HG02642 (cell line): ENCODE measurements at regions not wholly inside any gene's neighbourhood (a gene's known extent, or its start where the extent isn't known, plus 50 kb on each side); places are given as distances from the start of the nearest gene placed in this dataset.
"Not testable (repeated sequence)": the region's sequence is repeated elsewhere in the genome, so short reads cannot be mapped to it uniquely, and the experiment has no call there.

Source experiments
- ATAC-seq: cut with Tn5 transposase; IDR thresholded peaks from one replicate; pipeline ENCODE4 v1.9.1; 2021; ENCODE audit warnings: mild to moderate bottlenecking; ENCODE audit not compliant: unreplicated experiment, poor library complexity

DNA sequence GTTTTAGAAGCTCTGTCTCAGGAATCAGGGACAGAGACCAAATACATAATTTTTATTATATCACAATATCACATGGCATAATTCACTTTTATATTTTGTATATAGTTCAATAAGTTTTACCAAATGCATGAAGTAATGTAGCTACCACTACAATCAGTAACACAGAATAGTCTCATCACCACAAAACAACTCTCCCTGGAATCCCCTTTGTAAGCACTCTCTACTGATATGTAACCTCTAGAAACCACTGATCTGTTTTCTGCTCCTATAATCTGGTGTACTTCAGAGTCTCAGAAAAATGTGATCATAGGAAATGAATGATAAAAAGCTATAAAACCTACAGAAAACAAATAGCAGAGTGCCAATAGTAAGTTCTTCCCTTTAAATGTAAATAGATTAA is 1465.9 kb downstream of the SPATA31A7 start:
- not testable (repeated sequence) for ATAC-seq

DNA sequence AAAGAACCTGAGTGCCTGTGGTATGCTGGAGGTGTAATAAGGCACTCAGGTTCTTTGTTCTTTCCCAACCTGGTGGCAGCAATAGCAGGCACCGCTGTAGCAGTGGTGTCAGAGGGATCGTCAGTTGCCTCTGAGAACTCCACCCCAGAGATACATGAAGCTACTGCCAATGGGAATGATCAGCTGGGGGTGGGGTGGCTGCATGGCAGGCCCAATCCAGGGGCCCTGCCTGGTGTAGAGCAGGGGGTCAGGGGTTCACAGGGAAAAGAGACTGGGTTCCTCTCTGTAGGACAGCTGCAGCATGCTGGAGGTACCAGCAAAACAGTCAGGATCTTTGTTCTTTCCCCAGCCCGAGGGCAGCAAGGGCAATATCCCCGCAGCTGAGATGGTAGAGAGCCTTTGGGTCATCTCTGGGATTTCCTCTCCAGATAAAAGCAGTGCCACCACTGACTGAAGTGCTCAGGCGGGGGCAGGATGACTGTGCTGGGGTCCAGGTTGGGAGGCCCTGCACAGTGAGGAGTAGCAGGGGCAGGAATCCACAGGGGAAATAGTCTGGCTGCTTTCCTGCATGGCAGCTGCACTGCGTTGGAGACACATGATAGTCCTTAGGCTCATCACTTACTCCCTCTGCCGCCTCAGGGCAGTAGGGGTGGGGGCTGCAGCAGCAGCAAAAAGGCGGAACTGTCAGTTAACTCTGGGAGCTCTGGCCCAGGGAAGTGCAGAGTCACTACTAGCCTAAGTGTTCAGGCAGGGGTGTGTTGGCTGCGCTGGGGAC is 1473.1 kb downstream of the SPATA31A7 start:
- ATAC-seq: not testable (repeated sequence)

DNA sequence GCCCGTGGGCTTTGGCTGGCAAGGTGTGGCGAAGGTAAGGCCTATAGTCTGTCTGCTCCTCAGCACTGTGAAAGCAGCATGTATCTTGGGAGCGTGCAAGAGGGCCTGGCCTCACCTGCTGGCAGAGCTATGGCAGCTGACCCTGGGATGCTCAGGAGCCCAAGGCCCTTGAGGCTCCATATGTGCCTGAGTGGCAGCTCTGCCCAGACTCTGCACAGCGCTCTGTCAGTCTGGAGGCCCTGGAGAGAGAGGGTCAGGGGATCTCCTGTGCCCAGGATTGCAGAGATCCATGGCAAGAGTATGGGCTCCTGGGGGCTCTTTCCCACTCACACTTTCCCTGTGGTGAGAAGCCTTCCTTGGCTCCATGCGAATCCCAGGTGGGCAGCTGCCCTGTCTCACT is 1473.7 kb downstream of the SPATA31A7 start:
- not testable (repeated sequence) for ATAC-seq

DNA sequence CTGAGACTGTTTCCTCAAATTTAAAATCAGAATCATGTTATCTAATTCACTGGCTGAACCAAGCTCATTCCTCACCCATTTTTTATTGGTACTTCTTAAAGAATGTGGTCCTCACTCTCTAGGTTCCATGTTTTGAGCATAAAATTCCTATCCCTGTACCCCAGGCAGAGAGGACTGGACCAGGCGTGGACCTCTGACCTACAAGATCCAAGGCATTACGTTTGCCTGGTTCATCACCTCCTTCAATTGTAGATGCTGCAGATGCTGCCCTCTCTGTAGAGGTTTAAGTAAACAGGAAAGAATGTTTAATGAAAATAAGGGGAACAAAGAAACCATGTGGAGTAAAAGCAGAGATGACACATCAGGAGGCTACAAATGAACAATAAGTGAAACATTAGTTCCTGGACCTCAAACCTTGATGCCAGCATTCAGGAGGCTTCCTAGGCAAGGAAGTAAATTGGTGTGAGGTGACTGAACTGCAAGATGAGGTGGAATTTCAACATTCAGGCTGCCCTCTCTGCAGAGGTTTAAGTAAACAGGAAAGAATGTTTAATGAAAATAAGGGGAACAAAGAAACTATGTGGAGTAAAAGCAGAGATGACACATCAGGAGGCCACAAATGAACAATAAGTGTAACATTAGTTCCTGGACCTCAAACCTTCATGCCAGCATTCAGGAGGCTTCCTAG is 1477.4 kb downstream of the SPATA31A7 start:
- peak; percentile 41 for ATAC-seq

DNA sequence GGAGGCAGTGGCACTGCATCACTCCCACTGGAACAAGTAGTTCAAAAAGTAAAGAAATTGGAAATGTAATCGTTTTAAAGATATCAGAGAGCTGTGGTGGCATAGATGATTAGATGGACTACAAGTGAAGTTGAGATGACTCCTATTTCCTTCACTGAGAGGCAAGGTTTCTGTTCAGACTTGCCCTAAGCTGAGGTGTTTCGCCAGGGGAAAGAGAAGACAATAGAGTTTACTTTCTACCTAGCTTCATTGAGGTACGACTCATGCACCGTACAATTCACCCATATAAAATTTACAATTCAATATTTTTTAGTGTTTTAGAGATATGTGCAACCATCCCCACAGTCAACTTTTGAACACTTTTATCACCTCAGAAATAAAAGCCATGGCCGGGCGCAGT is 1487.2 kb downstream of the SPATA31A7 start:
- ATAC-seq: not testable (repeated sequence)

DNA sequence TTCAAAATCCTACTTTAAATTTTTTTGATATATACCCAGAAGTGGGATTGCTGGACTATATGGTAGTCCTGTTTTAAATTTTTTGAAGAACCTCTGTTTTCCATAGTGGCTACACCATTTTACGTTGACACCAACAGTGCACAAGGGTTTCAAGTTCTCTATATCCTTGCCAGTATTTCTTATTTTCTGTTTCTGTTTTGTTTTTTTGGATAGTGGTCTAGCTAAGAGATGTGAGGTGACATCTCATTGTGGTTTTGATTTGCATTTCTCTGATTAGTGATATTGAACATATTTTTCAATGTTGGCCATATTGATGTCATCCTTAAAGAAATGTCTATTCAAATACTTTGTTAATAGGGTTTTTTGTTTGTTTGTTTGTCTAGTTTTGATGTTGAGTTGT is 1488.5 kb downstream of the SPATA31A7 start:
- peak; percentile 62 for ATAC-seq

DNA sequence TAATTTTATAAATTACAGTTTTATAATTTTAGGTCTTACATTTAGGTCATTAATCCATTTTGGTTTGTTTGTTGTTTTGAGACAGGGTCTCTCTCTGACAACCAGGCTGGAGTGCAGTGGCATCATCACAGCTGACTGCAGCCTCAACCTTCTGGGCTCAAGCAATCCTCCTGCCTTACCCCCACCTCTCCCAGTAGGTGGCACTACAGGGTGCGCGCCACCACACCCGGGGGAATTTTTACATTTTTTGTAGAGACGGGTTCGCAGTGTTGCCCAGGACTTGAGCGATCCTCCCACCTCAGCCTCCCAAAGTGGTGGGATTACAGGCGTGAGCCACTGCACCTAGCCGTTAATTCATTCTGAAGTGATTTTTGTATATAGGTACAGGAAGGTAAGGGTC is 1489.2 kb downstream of the SPATA31A7 start:
- peak; percentile 45 for ATAC-seq

DNA sequence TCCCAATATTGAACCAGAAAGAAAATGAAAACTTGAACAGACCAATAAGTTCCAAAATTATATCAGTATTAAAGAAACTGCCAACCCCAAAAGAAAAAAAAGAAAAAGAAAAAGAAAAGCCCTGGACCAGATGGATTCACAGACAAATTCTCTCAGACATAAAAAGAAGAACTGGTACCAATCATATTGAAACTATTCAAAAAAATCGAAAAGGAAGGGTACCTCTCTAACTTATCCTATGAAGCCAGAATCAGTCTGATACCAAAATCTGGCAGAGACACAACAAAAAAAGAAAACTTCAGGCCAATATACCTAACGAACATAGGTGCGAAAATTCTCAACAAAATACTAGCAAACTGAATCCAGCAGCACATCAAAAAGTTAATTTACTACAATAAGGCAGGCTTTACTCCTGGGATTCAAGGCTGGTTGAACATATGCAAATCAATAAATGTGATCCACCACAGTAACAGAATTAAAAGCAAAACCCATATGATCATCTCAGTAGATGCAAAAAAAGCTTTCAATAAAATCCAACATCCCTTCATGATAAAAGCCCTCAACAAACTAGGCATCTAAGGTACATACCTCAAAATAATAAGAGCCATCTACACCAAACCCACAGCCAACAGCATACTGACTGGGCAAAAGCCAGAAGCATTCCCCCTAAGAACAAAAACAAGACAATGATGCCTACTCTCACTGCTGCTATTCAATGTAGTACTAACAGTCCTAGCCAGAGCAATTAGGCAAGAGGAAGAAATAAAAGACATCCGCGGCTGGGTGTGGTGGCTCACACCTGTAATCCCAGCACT is 1495.2 kb downstream of the SPATA31A7 start:
- ATAC-seq: peak; percentile 69

DNA sequence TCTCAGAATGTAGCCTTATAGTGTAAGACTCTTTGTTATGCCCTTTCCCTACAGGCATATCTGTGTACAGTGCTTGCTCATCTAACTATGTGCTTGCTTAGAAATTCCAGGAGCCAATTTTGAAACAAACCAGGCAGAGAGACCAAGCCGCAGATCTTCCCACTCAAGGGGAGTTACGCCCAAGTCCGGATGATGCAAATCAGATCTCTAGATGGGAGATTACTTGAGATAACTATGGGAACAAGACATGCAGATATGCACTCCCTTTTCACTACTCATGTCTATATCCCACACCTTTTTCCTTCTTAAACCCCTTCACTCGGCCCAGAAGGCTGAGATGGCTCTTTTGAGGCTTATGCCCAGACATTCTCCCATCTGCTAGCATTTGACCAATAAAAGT is 1496.5 kb downstream of the SPATA31A7 start:
- not testable (repeated sequence) for ATAC-seq

DNA sequence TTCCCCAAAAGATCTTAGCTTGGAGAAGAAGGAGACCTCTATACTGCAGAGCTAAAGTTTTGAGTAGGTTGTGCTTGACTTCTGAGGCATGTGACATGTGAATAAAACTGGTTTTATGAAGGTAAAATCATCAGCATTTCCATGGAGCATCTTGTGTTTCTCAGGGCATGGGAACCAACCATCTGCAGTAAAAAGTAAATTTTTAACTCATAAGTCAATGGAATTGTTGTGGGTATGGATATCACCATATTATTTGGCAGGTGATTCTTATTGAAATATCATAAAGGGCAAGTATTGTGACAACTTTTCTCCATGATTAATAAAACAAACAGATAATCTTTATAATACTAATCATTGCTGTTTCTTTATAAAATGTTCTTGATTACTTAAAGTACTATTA is 1503.2 kb downstream of the SPATA31A7 start:
- ATAC-seq: not testable (repeated sequence)

DNA sequence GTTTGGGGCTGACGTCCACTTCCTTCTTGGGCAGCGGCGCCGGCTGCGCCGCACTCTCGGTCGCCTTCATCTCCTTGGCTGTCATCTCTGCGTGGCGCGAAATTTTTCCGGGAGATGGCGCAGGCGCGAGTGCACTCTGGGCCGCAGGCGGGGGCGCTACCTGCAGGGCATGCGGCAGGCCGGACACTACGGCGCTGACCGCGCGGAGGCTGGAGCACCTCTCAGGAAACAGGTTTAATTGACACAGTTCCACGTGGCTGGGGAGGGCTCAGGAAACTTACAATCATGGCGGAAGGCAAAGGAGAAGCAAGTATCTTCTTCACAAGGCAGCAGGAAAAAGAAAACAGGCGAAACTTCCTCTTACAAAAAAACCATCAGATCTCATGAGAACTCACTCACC is 1521.5 kb downstream of the SPATA31A7 start:
- ATAC-seq: not testable (repeated sequence)

DNA sequence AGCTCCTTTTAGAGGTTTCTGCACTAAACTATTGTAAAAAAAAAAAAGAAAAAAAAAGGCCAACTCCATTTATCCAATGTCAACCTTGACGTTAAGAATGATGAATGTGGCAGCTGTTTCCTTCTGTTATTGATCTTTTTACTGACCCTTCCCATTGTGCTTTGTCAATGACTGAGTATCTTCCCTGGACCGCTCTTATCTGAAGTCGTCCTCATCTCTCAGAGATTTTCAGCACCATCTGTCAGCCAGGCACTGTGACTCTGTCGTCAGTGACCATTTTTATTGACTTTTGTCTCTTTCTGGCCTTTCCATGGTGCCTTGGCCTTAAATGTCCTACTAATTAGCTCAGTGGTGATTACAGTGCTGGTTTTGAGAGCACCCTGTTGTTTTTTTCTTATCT is 1535.7 kb downstream of the SPATA31A7 start:
- not testable (repeated sequence) for ATAC-seq

DNA sequence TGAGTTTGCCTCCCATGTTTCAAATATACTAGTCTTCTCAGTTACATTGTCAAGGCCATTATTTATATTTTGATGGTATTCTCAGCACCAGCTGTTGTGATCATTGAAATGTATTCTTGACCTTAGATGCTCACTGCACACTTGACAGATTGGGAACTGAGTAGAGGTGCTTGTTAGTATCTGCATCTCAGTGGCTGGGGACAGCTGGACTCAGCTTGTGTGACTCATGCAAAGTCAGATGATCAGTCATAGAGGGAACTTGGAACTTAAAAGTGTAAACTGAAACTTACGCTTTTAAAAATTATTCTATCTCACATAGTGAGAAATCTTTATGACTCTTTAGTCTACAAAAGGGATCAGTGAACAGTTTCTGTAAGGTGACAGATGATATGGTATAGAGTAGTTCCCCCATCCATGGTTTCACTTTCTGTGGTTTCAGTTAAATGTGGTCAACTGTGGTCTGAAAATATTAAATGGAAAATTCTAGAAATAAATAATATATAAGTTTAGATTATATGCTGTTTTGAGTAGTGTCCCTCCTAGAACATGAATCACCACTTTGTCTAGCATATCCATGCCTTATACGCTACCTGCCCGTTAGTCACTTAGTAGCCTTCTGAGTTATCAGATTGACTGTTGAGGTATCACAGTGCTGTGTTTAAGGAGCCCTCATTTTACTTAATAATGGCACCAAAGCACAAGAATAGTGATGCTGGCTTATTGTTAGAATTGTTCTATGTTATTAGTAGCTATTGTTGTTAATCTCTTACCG is 1540.6 kb downstream of the SPATA31A7 start:
- ATAC-seq: peak; percentile 97

DNA sequence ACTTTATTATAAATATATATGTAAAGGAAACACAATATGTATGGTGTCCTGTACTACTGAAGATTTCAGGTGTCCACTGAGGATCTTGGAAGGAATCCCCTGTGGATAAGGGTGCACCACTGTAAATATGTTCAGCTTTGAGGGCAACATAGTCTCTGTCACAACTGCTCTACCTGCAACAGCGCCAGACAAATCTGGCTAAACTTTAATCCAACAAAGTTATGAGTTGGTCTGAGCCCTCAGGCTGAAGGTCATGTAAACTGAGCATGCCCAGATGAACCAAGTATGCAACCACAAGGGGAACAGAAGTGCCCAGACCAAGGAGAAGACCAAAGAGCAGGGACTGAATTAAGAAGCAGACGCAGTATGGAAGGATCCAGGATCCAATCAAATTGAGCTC is 1541.2 kb downstream of the SPATA31A7 start:
- not testable (repeated sequence) for ATAC-seq

DNA sequence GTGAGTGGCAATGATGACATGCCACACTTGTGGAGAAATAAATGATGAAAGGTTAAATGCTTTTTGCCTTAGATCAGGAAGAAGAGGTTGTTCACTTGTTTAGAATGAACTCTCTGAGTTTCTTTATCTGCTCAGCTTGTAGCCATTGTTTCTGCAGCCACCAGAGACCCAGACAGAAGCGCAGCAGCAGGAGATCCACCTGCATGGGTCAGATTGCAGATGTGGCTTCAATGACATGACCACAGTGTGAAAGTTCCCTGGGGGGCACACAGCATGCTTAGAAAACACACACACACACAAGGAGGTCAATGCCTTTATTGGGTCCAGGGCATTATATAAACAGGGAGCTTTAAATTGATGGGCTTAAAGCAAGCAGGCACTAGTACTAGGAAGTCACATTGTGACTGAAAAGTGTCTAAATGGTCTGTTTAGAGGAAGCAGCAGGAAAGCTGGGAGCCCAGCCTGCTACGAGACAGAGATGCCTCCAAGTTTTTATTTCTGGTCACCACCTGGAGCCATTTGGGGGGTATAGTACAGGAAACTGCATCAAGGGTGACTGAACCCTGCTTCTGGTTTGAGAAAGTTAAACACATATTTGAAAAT is 1547.3 kb downstream of the SPATA31A7 start:
- not testable (repeated sequence) for ATAC-seq

DNA sequence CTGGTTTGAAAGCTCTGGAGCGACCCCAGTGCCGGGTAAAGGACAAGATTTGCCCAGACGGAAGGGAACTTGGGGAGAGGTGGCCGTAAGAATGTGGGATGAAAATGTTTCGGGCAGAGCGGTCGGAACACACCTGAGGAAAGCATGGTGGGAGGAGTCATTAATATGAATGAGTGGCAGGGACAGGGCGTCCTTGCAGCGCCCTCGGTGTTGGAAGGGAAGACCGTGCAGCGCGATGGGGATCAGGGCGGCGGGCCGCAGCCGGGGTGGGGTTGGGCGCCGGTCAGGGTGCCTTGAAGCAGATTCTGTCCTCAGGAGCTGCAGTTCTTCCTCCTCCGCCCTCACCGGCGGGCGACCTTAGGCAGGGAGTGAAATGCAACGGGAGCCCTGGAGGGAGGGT is 1548.1 kb downstream of the SPATA31A7 start:
- not testable (repeated sequence) for ATAC-seq

DNA sequence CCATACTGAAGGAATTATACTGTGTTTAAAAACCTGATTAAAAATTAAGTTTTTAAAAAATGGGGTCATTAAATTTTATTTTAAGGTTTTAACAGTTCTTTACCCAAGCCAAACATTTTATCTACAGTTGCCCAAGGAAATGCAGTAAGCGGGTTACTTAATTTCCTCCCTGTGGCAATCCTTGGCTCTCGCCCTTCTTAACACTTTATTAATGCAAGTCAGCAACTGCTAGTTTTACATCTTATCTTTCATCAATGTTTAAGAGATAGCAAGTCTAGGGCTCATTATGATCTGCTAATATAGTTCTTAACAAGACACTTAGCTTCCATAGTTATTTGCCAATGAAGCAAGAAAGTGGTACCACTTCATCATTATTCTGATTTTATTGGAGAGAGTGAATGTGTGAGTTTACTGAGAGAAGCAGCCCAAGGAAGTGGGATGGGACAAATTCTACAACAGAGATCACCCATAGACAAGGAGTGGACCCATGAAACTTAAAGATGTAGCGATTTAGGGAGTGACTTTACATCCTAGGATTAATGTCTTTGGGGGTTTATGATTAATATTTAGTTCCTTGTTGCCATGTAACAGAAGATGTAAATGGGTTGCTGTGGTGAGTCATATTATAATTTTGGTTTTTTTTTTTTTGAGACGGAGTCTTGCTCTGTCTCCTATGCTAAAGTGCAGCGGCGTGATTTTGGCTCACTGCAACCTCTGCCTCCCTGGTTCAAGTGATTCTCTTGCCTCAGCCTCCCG is 1556.1 kb downstream of the SPATA31A7 start:
- ATAC-seq: not testable (repeated sequence)
